RWPE2 (cell line): ENCODE measurements at regions not wholly inside any gene's neighbourhood (a gene's known extent, or its start where the extent isn't known, plus 50 kb on each side); places are given as distances from the start of the nearest gene placed in this dataset.

ENCODE experiments used
- ATAC-seq: fragments of 200-7000 bp; cut with Tn5 transposase; 3 replicates; pipeline ENCODE4 v1.9.1; 2021; ENCODE audit warnings: low read depth
- DNase-seq: peaks from one replicate; pipeline ENCODE4 v3.0.0-alpha.2; 2020; ENCODE audit warnings: low spot score
- H3K27ac ChIP-seq: fragments of 450-650 bp; 2 replicates; pipeline ENCODE4 v1.5.1; 2017; ENCODE audit warnings: mild to moderate bottlenecking; ENCODE audit not compliant: poor library complexity, severe bottlenecking
- H3K27me3 ChIP-seq: fragments of 250-450 bp; sonication (Bioruptor Pico); 2 replicates; pipeline ENCODE4 v1.5.1; 2021; ENCODE audit warnings: mild to moderate bottlenecking, moderate library complexity; ENCODE audit not compliant: insufficient read depth, poor library complexity, severe bottlenecking
- H3K36me3 ChIP-seq: fragments of 250-450 bp; sonication (Bioruptor Pico); 2 replicates; pipeline ENCODE4 v1.5.1; 2020; ENCODE audit warnings: low read depth, mild to moderate bottlenecking, moderate library complexity
- H3K4me1 ChIP-seq: fragments of 250-450 bp; sonication (Bioruptor Pico); 2 replicates; pipeline ENCODE4 v1.5.1; 2021; ENCODE audit warnings: mild to moderate bottlenecking, moderate library complexity; ENCODE audit not compliant: insufficient read depth, poor library complexity, severe bottlenecking
- H3K4me3 ChIP-seq: fragments of 250-450 bp; sonication (Bioruptor Pico); 2 replicates; pipeline ENCODE4 v1.5.1; 2021; ENCODE audit warnings: mild to moderate bottlenecking, moderate library complexity; ENCODE audit not compliant: severe bottlenecking
- H3K9me3 ChIP-seq: fragments of 250-450 bp; sonication (Bioruptor Pico); 2 replicates; pipeline ENCODE4 v1.5.1; 2021; ENCODE audit warnings: mild to moderate bottlenecking, moderate library complexity; ENCODE audit not compliant: severe bottlenecking
- TF ChIP-seq, protein P1 (sequence below): fragments of 450-650 bp; IDR thresholded peaks from one replicate; pipeline ENCODE4 v1.5.1; 2017; ENCODE audit warnings: mild to moderate bottlenecking, moderate library complexity; ENCODE audit not compliant: poor library complexity, severe bottlenecking

DNA sequence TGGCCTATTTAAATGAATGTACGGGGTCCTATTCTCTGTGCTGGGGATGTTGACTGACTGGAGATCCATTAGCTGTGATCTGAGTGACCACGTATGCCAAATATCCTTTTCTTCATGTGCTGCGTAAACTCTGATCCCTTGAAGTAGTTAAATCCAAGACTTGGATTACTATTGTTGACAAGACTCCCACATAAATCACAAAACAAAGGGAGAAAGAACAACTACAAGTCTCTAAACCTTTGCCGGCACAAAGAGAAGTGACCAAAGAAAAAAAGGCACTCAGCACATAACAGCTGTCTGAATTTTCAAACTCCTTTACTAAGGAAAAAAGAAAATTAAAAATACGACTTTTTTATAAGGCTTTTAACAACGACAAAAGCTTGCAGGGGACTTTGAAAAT lies 559.9 kb upstream of the CDH8 start:
- peaks cover 8% of the 10 kb centered on the region for H3K27me3 ChIP-seq
- H3K36me3 ChIP-seq = no peaks in the 10 kb centered on the region
- H3K9me3 ChIP-seq = no peaks in the 10 kb centered on the region
- no peak overlapping the region for H3K27ac ChIP-seq
- no peak overlapping the region for H3K4me3 ChIP-seq
- ATAC-seq (no peak), DNase-seq (no peak)
- H3K4me1 ChIP-seq = no peaks in the 10 kb centered on the region
- TF ChIP-seq, protein P1, sequence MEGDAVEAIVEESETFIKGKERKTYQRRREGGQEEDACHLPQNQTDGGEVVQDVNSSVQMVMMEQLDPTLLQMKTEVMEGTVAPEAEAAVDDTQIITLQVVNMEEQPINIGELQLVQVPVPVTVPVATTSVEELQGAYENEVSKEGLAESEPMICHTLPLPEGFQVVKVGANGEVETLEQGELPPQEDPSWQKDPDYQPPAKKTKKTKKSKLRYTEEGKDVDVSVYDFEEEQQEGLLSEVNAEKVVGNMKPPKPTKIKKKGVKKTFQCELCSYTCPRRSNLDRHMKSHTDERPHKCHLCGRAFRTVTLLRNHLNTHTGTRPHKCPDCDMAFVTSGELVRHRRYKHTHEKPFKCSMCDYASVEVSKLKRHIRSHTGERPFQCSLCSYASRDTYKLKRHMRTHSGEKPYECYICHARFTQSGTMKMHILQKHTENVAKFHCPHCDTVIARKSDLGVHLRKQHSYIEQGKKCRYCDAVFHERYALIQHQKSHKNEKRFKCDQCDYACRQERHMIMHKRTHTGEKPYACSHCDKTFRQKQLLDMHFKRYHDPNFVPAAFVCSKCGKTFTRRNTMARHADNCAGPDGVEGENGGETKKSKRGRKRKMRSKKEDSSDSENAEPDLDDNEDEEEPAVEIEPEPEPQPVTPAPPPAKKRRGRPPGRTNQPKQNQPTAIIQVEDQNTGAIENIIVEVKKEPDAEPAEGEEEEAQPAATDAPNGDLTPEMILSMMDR = no peak

DNA sequence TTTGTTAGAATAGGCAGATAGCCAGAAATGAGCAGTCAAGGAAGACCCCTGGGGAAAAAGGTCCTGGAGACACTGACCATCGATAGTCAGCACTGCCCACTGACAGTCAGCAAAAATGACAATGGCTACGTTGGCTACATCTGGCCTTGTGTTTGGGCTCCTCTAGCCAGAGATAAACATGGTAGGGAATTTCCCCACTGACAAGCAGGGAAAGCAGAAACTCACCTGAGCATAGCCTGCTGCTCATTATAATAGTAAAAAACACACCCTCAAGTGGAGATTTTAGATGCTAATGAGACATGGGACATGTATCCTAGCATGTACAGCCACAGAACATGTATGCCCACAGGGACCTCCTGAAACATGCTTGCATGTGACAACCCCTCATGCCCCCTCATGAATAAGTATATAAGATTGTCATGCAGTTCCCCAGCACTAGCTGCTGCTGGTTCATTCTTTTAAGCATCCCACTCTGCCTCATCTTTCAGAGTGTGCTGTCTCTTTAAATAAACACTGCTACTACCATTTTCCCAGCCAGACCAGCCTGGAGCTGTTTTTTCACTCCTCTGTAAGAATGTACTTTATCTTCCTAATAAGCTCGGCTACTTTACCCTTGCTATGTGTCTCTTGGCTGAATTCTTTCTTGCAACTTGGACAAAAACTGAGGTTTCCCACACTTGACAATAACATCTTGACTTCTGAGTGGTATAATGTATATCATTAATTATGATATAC lies 550.1 kb upstream of the CDH8 start:
- no peaks in the 10 kb centered on the region for H3K4me1 ChIP-seq
- DNase-seq (no peak), ATAC-seq (no peak)
- H3K4me3 ChIP-seq = no peak overlapping the region
- TF ChIP-seq, protein P1 = no peak
- no peak overlapping the region for H3K27ac ChIP-seq
- H3K27me3 ChIP-seq = no peaks in the 10 kb centered on the region
- no peaks in the 10 kb centered on the region for H3K9me3 ChIP-seq
- H3K36me3 ChIP-seq = no peaks in the 10 kb centered on the region

DNA sequence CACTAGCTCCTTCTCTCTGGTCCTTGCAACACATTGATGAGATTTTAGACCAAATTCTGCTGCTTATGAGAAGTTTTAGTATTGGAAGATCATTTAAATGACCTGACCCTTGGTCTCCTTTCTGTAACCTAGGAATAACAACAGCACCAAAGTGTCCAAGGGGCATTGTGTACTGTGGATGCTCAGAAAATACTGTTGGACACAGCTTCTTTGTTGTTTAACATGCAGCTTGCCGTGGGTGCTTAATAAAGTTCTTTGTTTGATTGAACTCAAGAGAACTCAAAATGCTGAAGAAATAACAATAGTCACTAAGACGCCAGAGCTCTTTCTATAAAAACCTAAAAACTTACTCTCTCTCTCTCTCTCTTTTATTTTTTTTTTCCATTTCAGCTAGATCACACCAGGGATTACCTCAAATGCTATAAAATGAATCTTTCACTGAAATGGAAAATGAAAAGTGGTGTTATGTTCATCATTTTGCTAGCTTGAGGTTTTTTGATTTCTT lies 548.9 kb upstream of the CDH8 start:
- TF ChIP-seq, protein P1 = no peak
- Histone ChIP-seq H3K27ac (no peak overlapping the region), H3K27me3 (no peaks in the 10 kb centered on the region), H3K4me3 (no peak overlapping the region), H3K4me1 (no peaks in the 10 kb centered on the region), H3K36me3 (no peaks in the 10 kb centered on the region), H3K9me3 (no peaks in the 10 kb centered on the region)
- ATAC-seq (no peak), DNase-seq (no peak)

- TF ChIP-seq, protein P1 = no peak
- H3K9me3 ChIP-seq = no peaks in the 10 kb centered on the region
- no peaks in the 10 kb centered on the region for H3K36me3 ChIP-seq
- no peak overlapping the region for H3K4me3 ChIP-seq
- H3K4me1 ChIP-seq = no peaks in the 10 kb centered on the region
- H3K27me3 ChIP-seq = no peaks in the 10 kb centered on the region
- no peak for ATAC-seq
- H3K27ac ChIP-seq = no peak overlapping the region
- no peak for DNase-seq
Observed at GRCh38 chr16:62583414-62583813, 547.2 kb upstream of the CDH8 start.

DNA sequence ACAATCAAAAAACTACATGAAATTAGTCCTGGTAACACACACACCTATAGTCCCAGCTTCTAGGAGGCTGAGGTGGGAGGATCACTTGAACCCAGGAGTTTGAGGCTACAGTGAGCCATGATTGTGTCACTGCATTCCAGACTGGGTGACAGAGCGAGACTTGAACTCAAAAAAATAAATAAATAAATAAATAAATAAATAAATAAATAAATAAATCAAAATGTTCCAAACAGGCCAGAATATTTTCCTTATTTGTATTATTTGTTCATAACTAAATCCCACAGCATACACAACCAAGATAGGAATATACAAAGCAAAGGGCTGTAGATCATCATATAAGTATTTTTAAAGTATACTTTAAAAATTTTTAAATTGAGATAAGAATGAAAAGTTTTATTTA lies 537.2 kb upstream of the CDH8 start:
- no peaks in the 10 kb centered on the region for H3K9me3 ChIP-seq
- TF ChIP-seq, protein P1 = no peak
- H3K27me3 ChIP-seq = no peaks in the 10 kb centered on the region
- DNase-seq = no peak
- no peak overlapping the region for H3K27ac ChIP-seq
- no peaks in the 10 kb centered on the region for H3K4me1 ChIP-seq
- H3K4me3 ChIP-seq = no peak overlapping the region
- no peak for ATAC-seq
- no peaks in the 10 kb centered on the region for H3K36me3 ChIP-seq
